ENCODE measurements at regions not wholly inside any gene's neighbourhood (a gene's known extent, or its start where the extent isn't known, plus 50 kb on each side); places are given as distances from the start of the nearest gene placed in this dataset.

DNA sequence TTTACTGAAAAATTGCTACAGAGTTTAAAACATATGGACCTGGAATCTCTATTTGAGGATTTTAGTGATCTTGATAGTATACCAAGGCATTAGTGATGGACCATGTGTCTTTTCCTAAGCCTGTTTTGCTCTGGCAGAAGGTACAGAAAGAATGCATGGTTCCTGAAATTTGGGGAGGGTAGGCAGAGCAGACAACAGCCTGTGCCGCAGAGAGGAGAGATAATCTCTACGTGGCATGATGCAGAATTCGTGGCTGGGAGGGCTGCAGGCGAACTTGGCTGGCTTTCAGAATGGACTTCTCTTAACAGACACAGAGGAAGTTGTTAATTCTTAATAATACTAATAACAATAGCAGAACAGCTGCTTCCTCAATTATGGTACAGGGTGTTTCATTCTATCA is 137.5 kb upstream of the FOXB1 start:
- TF ChIP-seq CTCF (IDR thresholded peaks at IDR 0.05) = no peak
- TF ChIP-seq POLR2A (IDR thresholded peaks at IDR 0.05) = no peak

All from adrenal gland (tissue), 5 donors.